HepG2 (cell line): ENCODE measurements at regions not wholly inside any gene's neighbourhood (a gene's known extent, or its start where the extent isn't known, plus 50 kb on each side); places are given as distances from the start of the nearest gene placed in this dataset.

Experiments
- ATAC-seq: fragments of 200-7000 bp; cut with Tn5 transposase; 3 replicates; pipeline ENCODE4 v1.9.1; 2020; ENCODE audit warnings: mild to moderate bottlenecking, moderate library complexity
- BruUV-seq: library from RNA; stranded (reverse); fragments of 400-500 nt; replicated peaks from 2 replicates; lab custom pipeline; 2021; lab: Mats Ljungman, UMichigan
- CTCF ChIA-PET: fragments of 300-600 bp; formaldehyde crosslinking; extraction: SDS; loops from one replicate; lab custom pipeline; 2021; ENCODE audit warnings: low total read pairs, inconsistent platforms, low intra/inter-chr PET ratio; lab: Yijun Ruan, JAX
- POLR2A ChIA-PET: fragments of 350-600 bp; sonication (Branson Sonifier 250); formaldehyde crosslinking; loops from one replicate; lab custom pipeline; 2020; ENCODE audit warnings: antibody characterized with exemption, inconsistent platforms; lab: Yijun Ruan, JAX
- DNase-seq: peaks from one replicate; pipeline ENCODE4 v3.0.0-alpha.2; 2015; ENCODE audit warnings: low spot score
- FAIRE-seq: peaks from 3 replicates; lab custom pipeline; 2011; peaks lifted over from hg19 to GRCh38; lab: Jason Lieb, UNC
- H2AFZ ChIP-seq: one replicate; pipeline ENCODE4 v1.6.1; 2011; ENCODE audit warnings: low read length, inconsistent platforms
- H3K27ac ChIP-seq: fragments of 300-600 bp; 3 replicates; pipeline ENCODE4 v1.8.0; 2011; ENCODE audit warnings: mixed run types, mild to moderate bottlenecking, mixed read lengths, low read length, inconsistent platforms; ENCODE audit not compliant: insufficient read depth; ENCODE audit errors: extremely low read length
- H3K27me3 ChIP-seq, 2 experiments: fragments of 200-600 bp in 1 of 2; 2 replicates in 1 of 2; 3 replicates in 1 of 2; pipeline versions ENCODE4 v1.6.0 to v1.8.0; 2011; ENCODE audit warnings: low read length in 2 of 2, mild to moderate bottlenecking in 2 of 2, moderate library complexity in 2 of 2, inconsistent platforms in 1 of 2; ENCODE audit not compliant: insufficient read depth in 2 of 2, control insufficient read depth in 1 of 2
- H3K36me3 ChIP-seq, 2 experiments: fragments of 200-600 bp in 1 of 2; replicated peaks in 1 of 2; 2 replicates in 1 of 2; 3 replicates in 1 of 2; pipeline versions ENCODE4 v1.5.1 to v1.8.0; 2011; ENCODE audit warnings: low read length in 2 of 2, inconsistent platforms in 1 of 2; ENCODE audit not compliant: insufficient read depth in 2 of 2, control insufficient read depth in 1 of 2
- H3K4me1 ChIP-seq: 2 replicates; pipeline ENCODE4 v1.5.1; 2012; ENCODE audit warnings: low read length, inconsistent platforms; ENCODE audit not compliant: insufficient read depth
- H3K4me2 ChIP-seq: 2 replicates; pipeline ENCODE4 v1.6.0; 2011; ENCODE audit warnings: low read depth, low read length, inconsistent platforms
- H3K4me3 ChIP-seq, 3 experiments: fragments of 200-600 bp in 1 of 3; sonication (generic), shearing (Covaris generic) in 1 of 3; replicated peaks in 1 of 3; 2 replicates each; pipeline ENCODE4 v1.5.1; 2011 to 2016; ENCODE audit warnings: low read length in 3 of 3, inconsistent platforms in 2 of 3, low read depth in 2 of 3, mild to moderate bottlenecking in 2 of 3, control low read depth in 1 of 3, mixed read lengths in 1 of 3; ENCODE audit not compliant: insufficient read depth in 1 of 3
- H3K79me2 ChIP-seq: one replicate; pipeline ENCODE4 v1.6.1; 2011; ENCODE audit warnings: low read length, inconsistent platforms; ENCODE audit not compliant: insufficient read depth
- H3K9ac ChIP-seq: 2 replicates; pipeline ENCODE4 v1.6.0; 2011; ENCODE audit warnings: mild to moderate bottlenecking, low read depth, low read length, inconsistent platforms; ENCODE audit not compliant: insufficient read depth
- H3K9me3 ChIP-seq: 2 replicates; pipeline ENCODE4 v1.5.1; 2012; ENCODE audit warnings: mild to moderate bottlenecking, low read length
- H4K20me1 ChIP-seq: 2 replicates; pipeline ENCODE4 v1.6.0; 2011; ENCODE audit warnings: inconsistent platforms, mild to moderate bottlenecking, low read length, moderate library complexity; ENCODE audit not compliant: insufficient read depth
- AKAP8 ChIP-seq: sonication (generic); formaldehyde crosslinking; IDR thresholded peaks from 2 replicates; pipeline ENCODE4 v1.5.1; 2020; ENCODE audit warnings: mild to moderate bottlenecking, missing genetic modification reagents
- DR1 ChIP-seq: sonication (generic); formaldehyde crosslinking; IDR thresholded peaks from 2 replicates; pipeline ENCODE4 v1.8.0; 2021; ENCODE audit warnings: mild to moderate bottlenecking, missing genetic modification reagents, inconsistent platforms
- MED13 ChIP-seq: sonication (generic); formaldehyde crosslinking; IDR thresholded peaks from 2 replicates; pipeline ENCODE4 v1.5.0; 2020; ENCODE audit warnings: missing genetic modification reagents
- RFX5 ChIP-seq: IDR thresholded peaks from 2 replicates; pipeline ENCODE4 v1.6.1; 2011; ENCODE audit warnings: low read depth, low read length, improper control_type of control experiment
- TEAD2 ChIP-seq: sonication (generic); formaldehyde crosslinking; IDR thresholded peaks from 2 replicates; pipeline ENCODE4 v1.9.0; 2021; ENCODE audit warnings: missing genetic modification reagents
- U2AF1 ChIP-seq: fragments of 200-400 bp; formaldehyde crosslinking; optimal IDR thresholded peaks from 2 replicates; pipeline ENCODE3; 2017; ENCODE audit warnings: mild to moderate bottlenecking, low read depth, low read length
- ZNF350 ChIP-seq: sonication (generic); formaldehyde crosslinking; IDR thresholded peaks from 2 replicates; pipeline ENCODE4 v1.4.0; 2020; ENCODE audit warnings: mild to moderate bottlenecking, low read depth, missing genetic modification reagents, borderline replicate concordance
- ZNF768 ChIP-seq: sonication (generic); formaldehyde crosslinking; IDR thresholded peaks from 2 replicates; pipeline ENCODE4 v1.4.0; 2020; ENCODE audit warnings: missing genetic modification reagents
- WGBS: methylation state at CpG from one replicate; pipeline ENCODE4 v1.1.6; 2017; ENCODE audit warnings: low lambda C conversion rate; 5-methylcytosine and 5-hydroxymethylcytosine counted together
- in situ Hi-C: cut with HindIII; loops from 2 replicates; pipeline ENCODE4 v1.10.0; 2017; ENCODE audit warnings: low pct_unique_long_range_greater_than_20kb; ENCODE audit not compliant: extremely low pct_ligation_motif_present
- intact Hi-C: fragments of 100-400 bp; cut with micrococcal nuclease; formaldehyde crosslinking; loops from one replicate; pipeline ENCODE4 v1.10.0; 2022; ENCODE audit not compliant: unreplicated experiment
- TF ChIP-seq, protein P1 (sequence below): sonication (generic); formaldehyde crosslinking; IDR thresholded peaks from 2 replicates; pipeline ENCODE4 v1.4.0; 2020; ENCODE audit warnings: mild to moderate bottlenecking, missing genetic modification reagents

DNA sequence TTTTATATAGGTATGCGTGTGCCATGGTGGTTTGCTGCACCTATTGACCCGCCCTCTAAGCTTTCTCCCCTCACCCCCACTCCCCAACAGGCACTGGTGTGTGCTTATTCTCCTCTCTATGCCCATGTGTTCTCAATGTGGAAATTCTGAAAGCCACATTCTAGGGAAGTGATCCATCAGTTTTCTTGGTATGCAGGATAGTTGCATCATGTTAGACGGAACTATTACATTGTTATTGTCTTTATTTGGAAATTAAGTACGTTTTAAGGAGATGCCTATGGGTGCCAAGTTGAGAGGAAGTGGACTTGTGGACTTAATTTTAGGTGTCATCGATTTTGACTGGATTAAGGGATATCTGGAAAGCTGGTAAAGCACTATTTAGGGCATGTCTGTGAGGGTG is 204.6 kb downstream of the RBM46 start:
- WGBS = 2% methylated on average over 5 of the region's 5 CpGs
- Histone ChIP-seq H3K27me3 (no peaks in the 10 kb centered on the region), H3K4me3 (no peak overlapping the region), H3K4me2 (no peak overlapping the region), H3K9ac (no peak overlapping the region), H3K36me3 (no peaks in the 10 kb centered on the region), H3K4me1 (no peaks in the 10 kb centered on the region), H4K20me1 (no peaks in the 10 kb centered on the region), H2AFZ (no peak overlapping the region), H3K9me3 (no peaks in the 10 kb centered on the region), H3K27ac (no peak overlapping the region), H3K79me2 (no peaks in the 10 kb centered on the region)
- intact Hi-C loops (no loop called here), in situ Hi-C loops (loop anchor here (10.0 kb wide), 1 partner anchor 369 kb away; no protein-coding TSS in a partner anchor)
- DNase-seq (no peak), FAIRE-seq (no peak), ATAC-seq (no peak)
- ChIA-PET CTCF (no interaction called here), POLR2A (no interaction called here)
- BruUV-seq = no TSS peak
- TF ChIP-seq TEAD2 (CRISPR knock-in tag) (no peak), ZNF350 (no peak)

- ATAC-seq = no peak
- Histone ChIP-seq H3K36me3 (no peaks in the 10 kb centered on the region), H3K4me2 (no peak overlapping the region), H3K4me3 (no peak overlapping the region), H3K4me1 (no peaks in the 10 kb centered on the region), H3K27me3 (no peaks in the 10 kb centered on the region), H3K9ac (no peak overlapping the region), H4K20me1 (no peaks in the 10 kb centered on the region), H3K9me3 (no peaks in the 10 kb centered on the region), H3K79me2 (no peaks in the 10 kb centered on the region), H3K27ac (no peak overlapping the region), H2AFZ (no peak overlapping the region)
- in situ Hi-C loops (loop anchor here (10.0 kb wide), 1 partner anchor 366 kb away; no protein-coding TSS in a partner anchor), intact Hi-C loops (no loop called here)
- DNase-seq = no peak
- CTCF ChIA-PET = no interaction called here
- no TSS peak for BruUV-seq
- WGBS = 1% methylated on average over 3 of the region's 3 CpGs
- TF ChIP-seq DR1 (CRISPR knock-in tag) (no peak), MED13 (no peak), ZNF768 (no peak), U2AF1 (no peak), AKAP8 (CRISPR knock-in tag) (no peak), RFX5 (no peak)
- TF ChIP-seq, protein P1, sequence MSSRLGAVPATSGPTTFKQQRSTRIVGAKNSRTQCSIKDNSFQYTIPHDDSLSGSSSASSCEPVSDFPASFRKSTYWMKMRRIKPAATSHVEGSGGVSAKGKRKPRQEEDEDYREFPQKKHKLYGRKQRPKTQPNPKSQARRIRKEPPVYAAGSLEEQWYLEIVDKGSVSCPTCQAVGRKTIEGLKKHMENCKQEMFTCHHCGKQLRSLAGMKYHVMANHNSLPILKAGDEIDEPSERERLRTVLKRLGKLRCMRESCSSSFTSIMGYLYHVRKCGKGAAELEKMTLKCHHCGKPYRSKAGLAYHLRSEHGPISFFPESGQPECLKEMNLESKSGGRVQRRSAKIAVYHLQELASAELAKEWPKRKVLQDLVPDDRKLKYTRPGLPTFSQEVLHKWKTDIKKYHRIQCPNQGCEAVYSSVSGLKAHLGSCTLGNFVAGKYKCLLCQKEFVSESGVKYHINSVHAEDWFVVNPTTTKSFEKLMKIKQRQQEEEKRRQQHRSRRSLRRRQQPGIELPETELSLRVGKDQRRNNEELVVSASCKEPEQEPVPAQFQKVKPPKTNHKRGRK (CRISPR knock-in tag) = no peak
- POLR2A ChIA-PET = no interaction called here
- no peak for FAIRE-seq
Observed at GRCh38 chr4:154988511-154988910, 207.4 kb downstream of the RBM46 start.
